ENCODE measurements at regions not wholly inside any gene's neighbourhood (a gene's known extent, or its start where the extent isn't known, plus 50 kb on each side); places are given as distances from the start of the nearest gene placed in this dataset.

DNA sequence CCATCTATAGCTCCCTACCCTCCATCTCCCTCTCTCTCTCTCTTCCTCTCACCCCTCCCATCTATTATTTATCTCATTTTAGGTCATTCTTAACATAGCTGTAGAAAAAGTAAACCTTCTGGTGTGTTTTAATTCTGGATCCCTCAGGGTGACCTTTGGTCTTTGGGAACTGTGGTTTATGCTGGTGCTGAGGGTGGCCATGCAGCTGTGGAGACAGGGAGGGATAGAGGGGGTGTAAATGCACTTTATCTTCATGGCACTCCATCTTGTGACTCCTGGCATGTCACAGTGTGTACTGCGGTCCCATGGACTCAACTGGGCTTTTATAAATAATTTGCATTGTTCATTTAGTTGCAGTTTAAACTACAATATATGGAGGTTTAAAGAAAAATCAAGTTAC, 50.2 kb upstream of the RUNX1 start:
- DNase-seq, result no peak

Measured in CD4-positive, alpha-beta T cell treated with Interleukin-6 for 4 hours (primary cell).